CD1c-positive myeloid dendritic cell (primary cell): ENCODE measurements at regions not wholly inside any gene's neighbourhood (a gene's known extent, or its start where the extent isn't known, plus 50 kb on each side); places are given as distances from the start of the nearest gene placed in this dataset.
"Not testable (repeated sequence)": the region's sequence is repeated elsewhere in the genome, so short reads cannot be mapped to it uniquely, and the experiment has no call there.

Experiments
- DNase-seq: peaks from one replicate; pipeline ENCODE4 v3.0.0-alpha.2; 2016; ENCODE audit errors: extremely low spot score

GRCh38 chr7:156039194-156039593 is 226.9 kb upstream of the SHH start:
- no peak for DNase-seq

GRCh38 chr7:156038345-156038744 is 226.1 kb upstream of the SHH start:
- no peak for DNase-seq

GRCh38 chr7:156036153-156036552 is 223.9 kb upstream of the SHH start:
- no peak for DNase-seq

- DNase-seq: not testable (repeated sequence)
Observed at GRCh38 chr7:156035387-156035786, 223.1 kb upstream of the SHH start.

GRCh38 chr7:156034397-156034796 is 222.1 kb upstream of the SHH start:
- DNase-seq: peak; percentile 69

- DNase-seq: no peak
Observed at GRCh38 chr7:156032973-156033372, 220.7 kb upstream of the SHH start.

- DNase-seq: no peak
Observed at GRCh38 chr7:156031679-156032478, 219.6 kb upstream of the SHH start.

GRCh38 chr7:156029460-156030007 is 217.3 kb upstream of the SHH start:
- DNase-seq: no peak

- no peak for DNase-seq
Observed at GRCh38 chr7:156028521-156028920, 216.3 kb upstream of the SHH start.

GRCh38 chr7:156027821-156028220 is 215.6 kb upstream of the SHH start:
- no peak for DNase-seq

GRCh38 chr7:156026603-156027002 is 214.3 kb upstream of the SHH start:
- DNase-seq: no peak

- no peak for DNase-seq
Observed at GRCh38 chr7:156026076-156026600, 213.9 kb upstream of the SHH start.

- DNase-seq: no peak
Observed at GRCh38 chr7:156025675-156026074, 213.4 kb upstream of the SHH start.

- no peak for DNase-seq
Observed at GRCh38 chr7:156024201-156024600, 211.9 kb upstream of the SHH start.

GRCh38 chr7:156022483-156023459 is 210.5 kb upstream of the SHH start:
- no peak for DNase-seq

- no peak for DNase-seq
Observed at GRCh38 chr7:156021471-156021870, 209.2 kb upstream of the SHH start.

- no peak for DNase-seq
Observed at GRCh38 chr7:156020566-156020965, 208.3 kb upstream of the SHH start.

- DNase-seq: no peak
Observed at GRCh38 chr7:156019776-156020565, 207.7 kb upstream of the SHH start.

GRCh38 chr7:156019308-156019707 is 207.0 kb upstream of the SHH start:
- no peak for DNase-seq

GRCh38 chr7:156017916-156018700 is 205.8 kb upstream of the SHH start:
- DNase-seq: no peak

- no peak for DNase-seq
Observed at GRCh38 chr7:156017431-156017830, 205.2 kb upstream of the SHH start.
